ENCODE measurements at regions not wholly inside any gene's neighbourhood (a gene's known extent, or its start where the extent isn't known, plus 50 kb on each side); places are given as distances from the start of the nearest gene placed in this dataset.

- in situ Hi-C loops (cut with MboI; ENCODE audit: low sequenced_read_pairs in 4 of 4) (no loop called here), intact Hi-C loops (cut with DNase I; ENCODE audit: low total_unique reads) (no loop called here)
- no peak for ATAC-seq
- Histone ChIP-seq H3K36me3 (no peaks in the 10 kb centered on the region), H3K9me3 (no peaks in the 10 kb centered on the region), H3K27me3 (no peaks in the 10 kb centered on the region), H3K4me1 (peaks cover 0 to 15% of the 10 kb centered on the region in 2 donors), H3K27ac (no peak overlapping the region), H3K4me3 (no peak overlapping the region)
- no peak for DNase-seq
- no peak for TF ChIP-seq POLR2A (IDR thresholded peaks at IDR 0.05)
- TF ChIP-seq CTCF (IDR thresholded peaks at IDR 0.05 in 4 of 5, conservative IDR thresholded peaks at IDR 0.05 in 1 of 5): no peak
Observed at GRCh38 chr17:69711541-69711940, 297.0 kb downstream of the MAP2K6 start.

- in situ Hi-C loops (cut with MboI; ENCODE audit: low sequenced_read_pairs in 4 of 4): no loop called here
- DNase-seq (no peak), ATAC-seq (no peak)
- Histone ChIP-seq H3K4me3 (no peak overlapping the region), H3K27me3 (no peaks in the 10 kb centered on the region), H3K9me3 (no peaks in the 10 kb centered on the region), H3K36me3 (no peaks in the 10 kb centered on the region), H3K4me1 (peaks cover 0 to 20% of the 10 kb centered on the region in 2 donors), H3K27ac (peak overlapping the region in 1 of 4 donors; percentile 16)
- intact Hi-C loops (cut with DNase I; ENCODE audit: low total_unique reads): no loop called here
- TF ChIP-seq CTCF (IDR thresholded peaks at IDR 0.05 in 4 of 5, conservative IDR thresholded peaks at IDR 0.05 in 1 of 5) (no peak), POLR2A (IDR thresholded peaks at IDR 0.05) (no peak)
Observed at GRCh38 chr17:69712801-69713311, 298.4 kb downstream of the MAP2K6 start.

GRCh38 chr17:69713815-69714214, 299.3 kb downstream of the MAP2K6 start:
- TF ChIP-seq POLR2A (IDR thresholded peaks at IDR 0.05) (no peak), CTCF (IDR thresholded peaks at IDR 0.05 in 4 of 5, conservative IDR thresholded peaks at IDR 0.05 in 1 of 5) (no peak)
- DNase-seq: no peak

GRCh38 chr17:69714669-69715068, 300.2 kb downstream of the MAP2K6 start:
- in situ Hi-C loops (cut with MboI; ENCODE audit: low sequenced_read_pairs in 4 of 4) (no loop called here), intact Hi-C loops (cut with DNase I; ENCODE audit: low total_unique reads) (no loop called here)
- no peak for DNase-seq
- Histone ChIP-seq H3K27me3 (no peaks in the 10 kb centered on the region), H3K4me3 (no peak overlapping the region), H3K36me3 (no peaks in the 10 kb centered on the region), H3K9me3 (no peaks in the 10 kb centered on the region), H3K27ac (no peak overlapping the region), H3K4me1 (peaks cover 0 to 20% of the 10 kb centered on the region in 2 donors)
- TF ChIP-seq POLR2A (IDR thresholded peaks at IDR 0.05): no peak
- no peak for TF ChIP-seq CTCF (IDR thresholded peaks at IDR 0.05 in 4 of 5, conservative IDR thresholded peaks at IDR 0.05 in 1 of 5)
- no peak for ATAC-seq

More at GRCh38 chr17:69713815-69714214, 299.3 kb downstream of the MAP2K6 start:
- H3K36me3 ChIP-seq: no peaks in the 10 kb centered on the region
- ATAC-seq: no peak
- H3K9me3 ChIP-seq: no peaks in the 10 kb centered on the region
- in situ Hi-C loops (cut with MboI; ENCODE audit: low sequenced_read_pairs in 4 of 4): no loop called here
- no peak overlapping the region for H3K27ac ChIP-seq
- H3K4me3 ChIP-seq: no peak overlapping the region
- H3K4me1 ChIP-seq: peaks cover 0 to 20% of the 10 kb centered on the region in 2 donors
- no peaks in the 10 kb centered on the region for H3K27me3 ChIP-seq
- intact Hi-C loops (cut with DNase I; ENCODE audit: low total_unique reads): no loop called here

- Histone ChIP-seq H3K27me3 (no peaks in the 10 kb centered on the region), H3K4me1 (peaks cover 0 to 20% of the 10 kb centered on the region in 2 donors), H3K36me3 (no peaks in the 10 kb centered on the region), H3K9me3 (no peaks in the 10 kb centered on the region), H3K27ac (no peak overlapping the region), H3K4me3 (no peak overlapping the region)
- in situ Hi-C loops (cut with MboI; ENCODE audit: low sequenced_read_pairs in 4 of 4) (no loop called here), intact Hi-C loops (cut with DNase I; ENCODE audit: low total_unique reads) (no loop called here)
- ATAC-seq: no peak
- TF ChIP-seq POLR2A (IDR thresholded peaks at IDR 0.05): no peak
- no peak for TF ChIP-seq CTCF (IDR thresholded peaks at IDR 0.05 in 4 of 5, conservative IDR thresholded peaks at IDR 0.05 in 1 of 5)
- DNase-seq: no peak
Observed at GRCh38 chr17:69715656-69716055, 301.2 kb downstream of the MAP2K6 start.
